Neural cell (in vitro differentiated cells): ENCODE measurements at regions not wholly inside any gene's neighbourhood (a gene's known extent, or its start where the extent isn't known, plus 50 kb on each side); places are given as distances from the start of the nearest gene placed in this dataset.
A peak's percentile ranks its signal among the peaks of the same experiment; 100 is the strongest.

ENCODE experiments used
- H2AFZ ChIP-seq: fragments of 200-600, 300-800 bp; sonication (generic), shearing (Covaris generic); 2 replicates; pipeline ENCODE4 v1.6.0; 2014; ENCODE audit warnings: low read depth, mild to moderate bottlenecking, antibody characterized with exemption, low read length, moderate library complexity
- H3F3A ChIP-seq: fragments of 200-600 bp; shearing (Covaris generic); 2 replicates; pipeline ENCODE4 v1.6.1; 2016; ENCODE audit warnings: mild to moderate bottlenecking, moderate library complexity, mixed read lengths, antibody characterized with exemption, low read length; ENCODE audit not compliant: insufficient read depth, poor library complexity, severe bottlenecking
- H3K27ac ChIP-seq: fragments of 200-600, 300-800 bp; sonication (generic), shearing (Covaris generic); 2 replicates; pipeline ENCODE4 v1.5.1; 2014; ENCODE audit warnings: mild to moderate bottlenecking, low read length, moderate library complexity
- H3K27me3 ChIP-seq: fragments of 300-800, 200-600 bp; sonication (generic), shearing (Covaris generic); 2 replicates; pipeline ENCODE4 v1.6.0; 2014; ENCODE audit warnings: mild to moderate bottlenecking, low read depth, low read length, moderate library complexity; ENCODE audit not compliant: insufficient read depth
- H3K36me3 ChIP-seq: fragments of 300-800, 200-600 bp; sonication (generic), shearing (Covaris generic); 2 replicates; pipeline ENCODE4 v1.5.1; 2014; ENCODE audit warnings: mild to moderate bottlenecking, antibody characterized with exemption, low read length, moderate library complexity; ENCODE audit not compliant: insufficient read depth
- H3K4me2 ChIP-seq: fragments of 300-800, 200-600 bp; sonication (generic), shearing (Covaris generic); 2 replicates; pipeline ENCODE4 v1.6.0; 2014; ENCODE audit warnings: mild to moderate bottlenecking, low read length
- H3K4me3 ChIP-seq: fragments of 300-800, 200-600 bp; sonication (generic), shearing (Covaris generic); 2 replicates; pipeline ENCODE4 v1.5.1; 2014; ENCODE audit warnings: mild to moderate bottlenecking, low read length, moderate library complexity
- H3K79me2 ChIP-seq: fragments of 200-600 bp; shearing (Covaris generic); replicated peaks from 2 replicates; pipeline ENCODE4 v1.6.0; 2014; ENCODE audit warnings: mild to moderate bottlenecking, low read length, moderate library complexity; ENCODE audit not compliant: insufficient read depth
- H3K9ac ChIP-seq: fragments of 300-800, 200-600 bp; sonication (generic), shearing (Covaris generic); 2 replicates; pipeline ENCODE4 v1.6.1; 2016; ENCODE audit warnings: mild to moderate bottlenecking, low read length, mixed read lengths
- H3K9me2 ChIP-seq: fragments of 200-600 bp; shearing (Covaris generic); 2 replicates; pipeline ENCODE4 v1.6.1; 2016; ENCODE audit warnings: mild to moderate bottlenecking, low read length, mixed read lengths; ENCODE audit not compliant: insufficient read depth
- H3K9me3 ChIP-seq: fragments of 200-600, 300-800 bp; sonication (generic), shearing (Covaris generic); 2 replicates; pipeline ENCODE4 v1.6.1; 2016; ENCODE audit warnings: mild to moderate bottlenecking, mixed run types, low read length, moderate library complexity, mixed read lengths
- H4K20me1 ChIP-seq: fragments of 200-600 bp; shearing (Covaris generic); 2 replicates; pipeline ENCODE4 v1.6.1; 2016; ENCODE audit warnings: mild to moderate bottlenecking, mixed run types; ENCODE audit not compliant: insufficient read depth
- CTCF ChIP-seq: fragments of 450-650 bp; IDR thresholded peaks from 2 replicates; pipeline ENCODE4 v1.5.1; 2014; ENCODE audit warnings: antibody characterized with exemption, mild to moderate bottlenecking, moderate library complexity; ENCODE audit not compliant: poor library complexity, severe bottlenecking
- MXI1 ChIP-seq: fragments of 450-650 bp; conservative IDR thresholded peaks from 2 replicates; pipeline ENCODE4 v1.6.1; 2014; ENCODE audit warnings: antibody characterized with exemption, mild to moderate bottlenecking; ENCODE audit not compliant: poor library complexity, severe bottlenecking
- POLR2AphosphoS5 ChIP-seq: IDR thresholded peaks from 2 replicates; pipeline ENCODE4 v1.6.1; 2012
- RAD21 ChIP-seq: fragments of 450-650 bp; conservative IDR thresholded peaks from 2 replicates; pipeline ENCODE4 v1.6.1; 2014; ENCODE audit warnings: antibody characterized with exemption, mild to moderate bottlenecking, moderate library complexity
- SMC3 ChIP-seq: fragments of 450-650 bp; conservative IDR thresholded peaks from 2 replicates; pipeline ENCODE4 v1.6.1; 2014; ENCODE audit warnings: antibody characterized with exemption, mild to moderate bottlenecking, moderate library complexity; ENCODE audit not compliant: poor library complexity
- TAF1 ChIP-seq: IDR thresholded peaks from 2 replicates; pipeline ENCODE4 v1.6.1; 2012; ENCODE audit warnings: low read depth

GRCh38 chr9:13352451-13352979 is 73.0 kb upstream of the MPDZ start:
- H3F3A ChIP-seq: no peaks in the 10 kb centered on the region
- no peak overlapping the region for H3K4me2 ChIP-seq
- TF ChIP-seq TAF1: no peak
- H3K4me3 ChIP-seq: no peak overlapping the region
- H3K9me3 ChIP-seq: no peaks in the 10 kb centered on the region
- H3K27ac ChIP-seq: no peak overlapping the region
- no peak overlapping the region for H2AFZ ChIP-seq
- no peak overlapping the region for H3K9ac ChIP-seq
- no peaks in the 10 kb centered on the region for H3K36me3 ChIP-seq
- no peaks in the 10 kb centered on the region for H4K20me1 ChIP-seq
- H3K27me3 ChIP-seq: no peaks in the 10 kb centered on the region
- no peaks in the 10 kb centered on the region for H3K79me2 ChIP-seq
- no peaks in the 10 kb centered on the region for H3K9me2 ChIP-seq

GRCh38 chr9:13351778-13352386 is 72.4 kb upstream of the MPDZ start:
- Histone ChIP-seq H3K4me2 (no peak overlapping the region), H3K27ac (no peak overlapping the region), H2AFZ (no peak overlapping the region), H4K20me1 (no peaks in the 10 kb centered on the region), H3K4me3 (no peak overlapping the region), H3K9ac (no peak overlapping the region), H3K9me3 (no peaks in the 10 kb centered on the region), H3K79me2 (no peaks in the 10 kb centered on the region), H3K27me3 (no peaks in the 10 kb centered on the region), H3K36me3 (no peaks in the 10 kb centered on the region), H3F3A (no peaks in the 10 kb centered on the region), H3K9me2 (no peaks in the 10 kb centered on the region)
- TF ChIP-seq POLR2AphosphoS5: no peak
- peak; percentile 77 for TF ChIP-seq SMC3
- TF ChIP-seq CTCF: peak; percentile 76
- TF ChIP-seq RAD21: peak; percentile 73

GRCh38 chr9:13332571-13332970 is 53.1 kb upstream of the MPDZ start:
- Histone ChIP-seq H2AFZ (no peak overlapping the region), H3K36me3 (no peaks in the 10 kb centered on the region), H3K4me3 (no peak overlapping the region), H3K9me3 (no peaks in the 10 kb centered on the region), H3K79me2 (no peaks in the 10 kb centered on the region), H3K9ac (no peak overlapping the region), H4K20me1 (no peaks in the 10 kb centered on the region), H3K27me3 (no peaks in the 10 kb centered on the region), H3K27ac (no peak overlapping the region), H3K9me2 (no peaks in the 10 kb centered on the region), H3F3A (no peaks in the 10 kb centered on the region), H3K4me2 (no peak overlapping the region)
- TF ChIP-seq TAF1 (no peak), MXI1 (no peak), CTCF (no peak), POLR2AphosphoS5 (no peak)
